GM21619 (cell line): ENCODE measurements at regions not wholly inside any gene's neighbourhood (a gene's known extent, or its start where the extent isn't known, plus 50 kb on each side); places are given as distances from the start of the nearest gene placed in this dataset.

Experiments used
- ATAC-seq: cut with Tn5 transposase; IDR thresholded peaks from one replicate; pipeline ENCODE4 v1.9.1; 2021; ENCODE audit not compliant: unreplicated experiment

DNA sequence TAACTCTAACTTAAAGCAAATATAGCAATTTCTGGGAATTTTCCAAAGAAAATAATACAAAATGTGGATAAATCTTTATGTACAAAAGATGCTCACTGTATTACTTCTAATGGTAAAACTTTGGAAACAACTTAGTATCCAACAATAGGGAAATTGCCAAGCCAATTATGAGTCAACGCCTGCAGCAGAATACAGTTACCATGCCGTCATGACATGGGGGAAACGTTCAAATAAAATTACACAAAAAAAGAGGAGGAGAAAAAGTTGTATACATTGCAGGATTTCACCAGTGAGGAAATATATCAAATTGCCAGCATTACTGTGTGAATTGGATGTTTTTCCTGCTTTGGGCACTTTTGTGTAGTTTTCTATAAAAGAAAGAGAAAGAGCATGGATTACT is 469.6 kb downstream of the SOX9 start:
- no peak for ATAC-seq

DNA sequence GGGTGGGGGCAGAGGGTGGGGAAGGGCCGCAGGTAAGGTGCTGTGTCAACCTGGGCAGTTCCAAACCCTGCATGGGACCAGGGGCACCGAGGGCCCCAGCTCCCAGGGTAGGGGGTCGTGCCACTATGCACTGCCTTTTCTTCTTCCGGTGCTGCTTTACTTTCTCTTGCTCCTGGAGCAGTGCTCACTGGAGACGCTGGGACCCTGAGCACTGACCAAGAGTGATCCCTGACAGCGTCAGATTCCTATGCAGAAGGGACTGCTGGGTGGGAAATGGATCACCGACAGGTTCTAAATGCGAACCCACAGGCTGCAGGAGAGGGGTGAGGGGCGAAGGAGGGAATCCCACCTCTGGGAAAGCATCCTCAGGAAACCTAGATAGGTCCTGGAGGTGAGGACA is 470.1 kb downstream of the SOX9 start:
- no peak for ATAC-seq

DNA sequence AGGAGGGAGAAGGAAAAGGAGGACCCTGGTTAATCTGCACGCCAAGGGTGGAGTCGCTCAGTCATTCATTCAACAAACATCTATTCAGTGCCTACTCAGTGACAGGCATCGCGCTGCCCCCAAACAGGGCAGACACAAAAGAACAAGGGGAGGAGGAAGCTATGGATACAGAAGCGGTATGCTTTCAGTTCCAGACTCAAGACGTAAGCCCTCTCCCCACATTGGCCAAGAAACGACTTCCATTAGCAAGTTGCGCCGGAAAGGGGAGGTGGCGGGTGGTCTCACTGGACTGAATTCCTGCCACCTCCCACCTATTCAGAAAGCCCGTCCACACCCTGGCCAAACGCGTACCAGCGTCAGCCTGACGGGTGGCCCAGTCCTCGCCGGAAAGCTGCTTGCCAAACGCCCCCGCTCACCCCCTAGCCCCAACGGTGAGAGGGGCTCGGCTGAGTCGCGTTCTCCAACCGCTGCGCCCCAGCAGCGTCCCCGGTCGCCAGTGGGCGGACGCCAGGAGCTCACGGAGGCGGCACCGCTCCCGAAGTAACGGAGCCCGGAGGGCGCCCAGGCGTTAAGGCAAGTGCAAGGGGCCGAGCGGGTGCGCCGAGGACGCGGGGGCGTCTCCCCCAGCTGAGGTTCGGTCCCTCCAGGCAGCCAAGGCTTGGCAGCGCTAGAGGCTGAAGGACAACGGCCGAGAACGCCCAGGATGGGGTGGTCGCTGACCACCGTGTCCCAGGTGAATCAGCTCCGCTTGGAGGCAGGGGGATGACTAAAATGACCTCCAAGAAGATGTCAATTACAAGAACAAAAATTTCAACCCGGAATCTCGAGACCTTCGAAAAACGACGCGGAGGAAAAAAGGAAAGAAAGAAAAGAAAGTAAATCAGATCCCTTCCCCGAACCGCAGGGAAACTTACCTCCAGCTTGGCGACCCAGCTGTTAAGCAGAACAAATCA is 470.7 kb downstream of the SOX9 start:
- no peak for ATAC-seq

DNA sequence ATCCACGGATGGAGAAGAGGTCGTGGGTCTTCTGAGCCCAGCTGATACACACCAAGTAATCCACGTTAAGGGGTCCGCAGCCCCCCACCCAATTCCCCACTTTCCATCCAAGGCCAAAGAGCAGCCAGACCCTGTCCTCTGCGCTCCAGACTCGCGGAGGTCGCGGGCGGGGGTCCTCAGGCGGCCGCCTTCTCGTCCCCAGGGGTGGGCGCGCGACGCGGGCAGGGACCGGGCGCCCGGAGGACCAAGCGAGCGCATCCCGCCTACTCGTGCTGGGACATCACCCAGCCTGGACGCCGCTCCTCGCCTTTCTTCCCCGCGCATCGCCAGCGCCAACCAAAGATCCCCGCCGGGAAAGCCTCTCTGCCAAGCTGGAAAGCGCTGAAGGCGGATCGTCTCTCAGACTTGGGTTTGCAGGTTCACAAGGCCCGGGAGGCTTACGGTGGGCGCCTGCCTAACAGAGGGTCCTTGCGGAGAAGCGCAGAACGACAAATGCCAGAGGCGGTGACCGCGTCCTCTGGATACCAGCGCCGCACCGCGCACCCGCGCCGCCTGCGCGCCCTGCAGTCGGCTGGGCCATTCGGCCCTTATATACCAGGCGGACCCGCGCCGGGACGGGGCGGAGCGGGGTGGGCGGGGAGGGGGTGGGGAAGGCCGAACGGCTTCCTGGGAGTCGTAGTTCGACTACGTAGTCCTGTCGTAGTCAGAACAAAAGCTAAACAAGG is 471.6 kb downstream of the SOX9 start:
- peak; percentile 62 for ATAC-seq

DNA sequence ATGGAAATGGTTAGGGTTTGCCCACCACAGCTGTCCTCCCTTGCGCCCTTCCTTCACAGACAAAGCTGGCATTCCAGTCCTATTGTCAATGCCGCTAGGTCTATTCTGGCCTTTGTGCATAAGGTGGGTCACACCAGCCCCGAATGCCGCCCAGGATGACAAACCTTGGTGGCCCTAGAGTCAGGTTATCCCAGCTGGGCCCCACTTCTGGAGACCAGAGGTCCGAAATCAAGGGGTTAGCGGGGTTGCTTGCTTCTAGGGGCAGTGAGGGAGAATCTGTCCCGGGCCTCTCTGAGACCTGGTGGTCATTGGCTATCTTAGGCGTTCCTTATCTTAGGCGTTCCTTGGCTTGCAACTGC is 472.1 kb downstream of the SOX9 start:
- ATAC-seq: no peak

DNA sequence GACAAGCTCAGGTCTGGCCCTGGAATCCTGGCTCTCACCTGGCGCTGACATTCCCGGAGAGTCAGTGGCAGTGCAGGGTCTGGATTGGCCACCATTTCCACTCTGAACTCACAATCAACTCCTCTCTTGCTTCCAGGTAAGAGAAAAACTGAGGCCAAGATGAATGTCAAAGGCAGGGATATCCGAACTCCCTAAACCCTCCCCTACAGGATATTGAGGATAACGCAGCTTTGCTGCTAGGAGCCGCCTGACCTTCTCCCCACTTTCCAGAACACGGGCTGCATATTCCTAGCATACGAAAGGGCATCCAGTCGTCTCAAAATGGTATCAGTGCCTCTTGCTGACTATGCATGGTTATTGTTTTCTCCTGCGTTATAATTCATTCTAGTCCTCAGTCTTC is 473.4 kb downstream of the SOX9 start:
- ATAC-seq: no peak
